ENCODE measurements at regions not wholly inside any gene's neighbourhood (a gene's known extent, or its start where the extent isn't known, plus 50 kb on each side); places are given as distances from the start of the nearest gene placed in this dataset.

GRCh38 chr5:36535378-36535777 is 71.0 kb upstream of the SLC1A3 start:
- Histone ChIP-seq H2AFZ (ENCODE audit: low read depth, low read length) (no peak overlapping the region), H3K4me3 (ENCODE audit: low read depth in 1 of 2, low read length in 2 of 2) (no peak overlapping the region)
- ATAC-seq (ENCODE audit: insufficient read depth, low read depth) = no peak

DNA sequence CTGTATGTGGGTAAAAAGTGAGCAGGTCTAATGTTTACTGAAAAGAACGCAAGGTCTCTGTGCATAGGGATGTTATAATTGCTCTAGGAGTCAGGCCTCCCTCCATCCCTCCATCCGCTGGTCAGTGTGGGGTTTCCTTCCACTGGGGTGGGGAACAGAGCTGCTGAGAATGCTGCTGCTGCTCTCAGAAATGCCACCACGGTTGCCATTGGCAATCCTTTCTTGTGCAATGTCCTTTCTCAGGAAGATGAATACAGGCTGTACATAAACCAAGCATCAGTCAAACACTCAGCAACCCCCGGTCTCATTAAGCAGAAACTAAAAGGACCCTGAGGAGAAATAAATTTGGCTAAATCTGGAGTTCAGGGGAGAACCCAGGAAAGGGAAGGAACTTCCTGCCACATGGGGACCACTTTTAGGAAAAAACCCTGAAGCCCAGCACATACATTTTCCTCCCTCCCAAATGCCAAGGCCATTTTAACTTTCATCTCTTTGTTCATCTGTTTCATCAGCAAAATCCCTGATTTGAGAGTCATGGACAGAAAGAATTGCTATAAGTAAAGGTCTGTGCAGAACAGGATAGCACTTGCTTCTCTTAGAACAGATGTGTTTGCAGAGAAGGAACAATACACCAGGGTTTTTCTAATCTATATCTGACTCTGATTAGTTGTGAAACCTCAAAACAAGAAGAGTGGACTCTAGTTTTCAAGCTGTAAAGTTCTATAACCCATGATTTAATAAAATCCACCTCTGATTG is 70.4 kb upstream of the SLC1A3 start:
- Histone ChIP-seq H3K9ac (ENCODE audit: low read depth, low read length) (no peak overlapping the region), H3K27ac (ENCODE audit: low read length) (no peak overlapping the region), H3K9me3 (ENCODE audit: insufficient read depth, low read length, severe bottlenecking) (no peaks in the 10 kb centered on the region), H3K4me2 (ENCODE audit: insufficient read depth, low read length) (no peak overlapping the region), H3K4me3 (ENCODE audit: low read depth in 1 of 2, low read length in 2 of 2) (no peak overlapping the region), H2AFZ (ENCODE audit: low read depth, low read length) (no peak overlapping the region), H3K4me1 (ENCODE audit: insufficient read depth, low read length) (no peaks in the 10 kb centered on the region), H3K27me3 (ENCODE audit: insufficient read depth, low read length, poor library complexity) (peaks cover 18% of the 10 kb centered on the region), H3K79me2 (ENCODE audit: insufficient read depth, low read length) (no peaks in the 10 kb centered on the region), H3K36me3 (ENCODE audit: insufficient read depth, low read length) (no peaks in the 10 kb centered on the region), H4K20me1 (ENCODE audit: insufficient read depth, low read length) (no peaks in the 10 kb centered on the region)
- no peak for ATAC-seq (ENCODE audit: insufficient read depth, low read depth)
- no peak for DNase-seq
- TF ChIP-seq, protein P1, sequence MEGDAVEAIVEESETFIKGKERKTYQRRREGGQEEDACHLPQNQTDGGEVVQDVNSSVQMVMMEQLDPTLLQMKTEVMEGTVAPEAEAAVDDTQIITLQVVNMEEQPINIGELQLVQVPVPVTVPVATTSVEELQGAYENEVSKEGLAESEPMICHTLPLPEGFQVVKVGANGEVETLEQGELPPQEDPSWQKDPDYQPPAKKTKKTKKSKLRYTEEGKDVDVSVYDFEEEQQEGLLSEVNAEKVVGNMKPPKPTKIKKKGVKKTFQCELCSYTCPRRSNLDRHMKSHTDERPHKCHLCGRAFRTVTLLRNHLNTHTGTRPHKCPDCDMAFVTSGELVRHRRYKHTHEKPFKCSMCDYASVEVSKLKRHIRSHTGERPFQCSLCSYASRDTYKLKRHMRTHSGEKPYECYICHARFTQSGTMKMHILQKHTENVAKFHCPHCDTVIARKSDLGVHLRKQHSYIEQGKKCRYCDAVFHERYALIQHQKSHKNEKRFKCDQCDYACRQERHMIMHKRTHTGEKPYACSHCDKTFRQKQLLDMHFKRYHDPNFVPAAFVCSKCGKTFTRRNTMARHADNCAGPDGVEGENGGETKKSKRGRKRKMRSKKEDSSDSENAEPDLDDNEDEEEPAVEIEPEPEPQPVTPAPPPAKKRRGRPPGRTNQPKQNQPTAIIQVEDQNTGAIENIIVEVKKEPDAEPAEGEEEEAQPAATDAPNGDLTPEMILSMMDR (IDR thresholded peaks at IDR 0.05; ENCODE audit: borderline replicate concordance, extremely low read depth, low read length, poor library complexity, severe bottlenecking) = no peak
- TF ChIP-seq EZH2 (IDR thresholded peaks at IDR 0.05; ENCODE audit: borderline replicate concordance, low read depth, low read length, severe bottlenecking) = no peak

More at GRCh38 chr5:36535378-36535777, 71.0 kb upstream of the SLC1A3 start:
- Histone ChIP-seq H3K79me2 (ENCODE audit: insufficient read depth, low read length) (no peaks in the 10 kb centered on the region), H3K27ac (ENCODE audit: low read length) (no peak overlapping the region), H3K36me3 (ENCODE audit: insufficient read depth, low read length) (no peaks in the 10 kb centered on the region), H3K4me2 (ENCODE audit: insufficient read depth, low read length) (no peak overlapping the region), H3K9me3 (ENCODE audit: insufficient read depth, low read length, severe bottlenecking) (no peaks in the 10 kb centered on the region), H3K27me3 (ENCODE audit: insufficient read depth, low read length, poor library complexity) (peaks cover 19% of the 10 kb centered on the region), H3K4me1 (ENCODE audit: insufficient read depth, low read length) (no peaks in the 10 kb centered on the region), H3K9ac (ENCODE audit: low read depth, low read length) (no peak overlapping the region), H4K20me1 (ENCODE audit: insufficient read depth, low read length) (no peaks in the 10 kb centered on the region)
- TF ChIP-seq, protein P1 (IDR thresholded peaks at IDR 0.05; ENCODE audit: borderline replicate concordance, extremely low read depth, low read length, poor library complexity, severe bottlenecking) = no peak
- no peak for TF ChIP-seq EZH2 (IDR thresholded peaks at IDR 0.05; ENCODE audit: borderline replicate concordance, low read depth, low read length, severe bottlenecking)
- DNase-seq = no peak

- H2AFZ ChIP-seq (ENCODE audit: low read depth, low read length) = no peak overlapping the region
- no peaks in the 10 kb centered on the region for H3K36me3 ChIP-seq (ENCODE audit: insufficient read depth, low read length)
These were observed 69.8 kb upstream of the SLC1A3 start for GRCh38 chr5:36536616-36537005.

More at GRCh38 chr5:36536616-36537005, 69.8 kb upstream of the SLC1A3 start:
- Histone ChIP-seq H3K79me2 (ENCODE audit: insufficient read depth, low read length) (no peaks in the 10 kb centered on the region), H3K27me3 (ENCODE audit: insufficient read depth, low read length, poor library complexity) (peaks cover 15% of the 10 kb centered on the region), H3K4me1 (ENCODE audit: insufficient read depth, low read length) (no peaks in the 10 kb centered on the region), H3K4me2 (ENCODE audit: insufficient read depth, low read length) (no peak overlapping the region), H3K4me3 (ENCODE audit: low read depth in 1 of 2, low read length in 2 of 2) (no peak overlapping the region), H3K9ac (ENCODE audit: low read depth, low read length) (no peak overlapping the region), H4K20me1 (ENCODE audit: insufficient read depth, low read length) (no peaks in the 10 kb centered on the region), H3K27ac (ENCODE audit: low read length) (no peak overlapping the region), H3K9me3 (ENCODE audit: insufficient read depth, low read length, severe bottlenecking) (no peaks in the 10 kb centered on the region)
- TF ChIP-seq EZH2 (IDR thresholded peaks at IDR 0.05; ENCODE audit: borderline replicate concordance, low read depth, low read length, severe bottlenecking) = no peak
- TF ChIP-seq, protein P1 (IDR thresholded peaks at IDR 0.05; ENCODE audit: borderline replicate concordance, extremely low read depth, low read length, poor library complexity, severe bottlenecking) = no peak
- ATAC-seq (ENCODE audit: insufficient read depth, low read depth) (no peak), DNase-seq (no peak)
